Fibroblast of villous mesenchyme (primary cell): ENCODE measurements at regions not wholly inside any gene's neighbourhood (a gene's known extent, or its start where the extent isn't known, plus 50 kb on each side); places are given as distances from the start of the nearest gene placed in this dataset.

Experiments used
- DNase-seq: peaks from one replicate; pipeline ENCODE4 v3.0.0-alpha.2; 2010; ENCODE audit warnings: low read depth
- H3K4me3 ChIP-seq: 2 replicates; pipeline ENCODE4 v1.5.1; 2011; ENCODE audit warnings: low read depth, mild to moderate bottlenecking, low read length
- TF ChIP-seq, protein P1 (sequence below): IDR thresholded peaks from 2 replicates; pipeline ENCODE4 v1.5.1; 2012; ENCODE audit warnings: low read depth, mild to moderate bottlenecking, low read length; ENCODE audit not compliant: insufficient read depth

DNA sequence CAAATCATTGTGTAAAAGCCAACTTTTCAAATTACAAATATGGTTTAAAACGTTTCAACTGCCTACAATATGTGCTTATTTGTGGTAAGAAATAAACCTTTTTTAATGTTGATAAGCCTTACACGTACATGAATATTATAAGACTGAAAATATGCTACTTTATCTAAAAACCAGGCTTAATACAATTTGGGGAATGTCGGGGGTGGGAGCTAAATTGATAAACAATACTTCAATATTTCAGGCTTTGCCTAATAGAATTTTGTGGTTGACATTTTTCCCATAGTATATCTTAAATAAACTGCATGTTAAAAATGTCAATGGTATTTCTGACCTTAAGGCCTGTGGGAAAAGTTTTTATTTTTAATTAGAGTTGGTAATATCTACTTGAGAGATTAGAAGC, 69.8 kb upstream of the SLIT2 start:
- H3K4me3 ChIP-seq = no peak overlapping the region
- TF ChIP-seq, protein P1, sequence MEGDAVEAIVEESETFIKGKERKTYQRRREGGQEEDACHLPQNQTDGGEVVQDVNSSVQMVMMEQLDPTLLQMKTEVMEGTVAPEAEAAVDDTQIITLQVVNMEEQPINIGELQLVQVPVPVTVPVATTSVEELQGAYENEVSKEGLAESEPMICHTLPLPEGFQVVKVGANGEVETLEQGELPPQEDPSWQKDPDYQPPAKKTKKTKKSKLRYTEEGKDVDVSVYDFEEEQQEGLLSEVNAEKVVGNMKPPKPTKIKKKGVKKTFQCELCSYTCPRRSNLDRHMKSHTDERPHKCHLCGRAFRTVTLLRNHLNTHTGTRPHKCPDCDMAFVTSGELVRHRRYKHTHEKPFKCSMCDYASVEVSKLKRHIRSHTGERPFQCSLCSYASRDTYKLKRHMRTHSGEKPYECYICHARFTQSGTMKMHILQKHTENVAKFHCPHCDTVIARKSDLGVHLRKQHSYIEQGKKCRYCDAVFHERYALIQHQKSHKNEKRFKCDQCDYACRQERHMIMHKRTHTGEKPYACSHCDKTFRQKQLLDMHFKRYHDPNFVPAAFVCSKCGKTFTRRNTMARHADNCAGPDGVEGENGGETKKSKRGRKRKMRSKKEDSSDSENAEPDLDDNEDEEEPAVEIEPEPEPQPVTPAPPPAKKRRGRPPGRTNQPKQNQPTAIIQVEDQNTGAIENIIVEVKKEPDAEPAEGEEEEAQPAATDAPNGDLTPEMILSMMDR = no peak
- DNase-seq = no peak

DNA sequence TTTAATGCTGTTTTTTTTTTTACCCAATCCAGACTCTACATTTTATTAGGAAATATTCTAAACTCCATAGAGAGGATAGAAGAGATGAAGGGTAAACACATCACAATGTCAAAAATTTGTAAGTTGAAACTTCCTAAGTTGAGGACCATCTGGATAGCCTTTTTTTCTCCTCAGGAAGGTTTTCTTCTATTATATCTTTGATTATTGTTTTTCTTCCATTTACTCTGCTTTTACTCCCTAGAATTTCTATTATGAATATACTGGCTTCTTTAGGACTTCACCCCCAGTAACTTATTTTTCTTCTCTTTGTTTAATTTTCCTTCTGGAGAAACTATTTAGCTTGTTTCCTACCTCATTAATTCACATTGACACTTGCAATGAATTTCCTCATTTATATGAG, 71.2 kb upstream of the SLIT2 start:
- DNase-seq = no peak
- H3K4me3 ChIP-seq = no peak overlapping the region
- TF ChIP-seq, protein P1 = no peak

DNA sequence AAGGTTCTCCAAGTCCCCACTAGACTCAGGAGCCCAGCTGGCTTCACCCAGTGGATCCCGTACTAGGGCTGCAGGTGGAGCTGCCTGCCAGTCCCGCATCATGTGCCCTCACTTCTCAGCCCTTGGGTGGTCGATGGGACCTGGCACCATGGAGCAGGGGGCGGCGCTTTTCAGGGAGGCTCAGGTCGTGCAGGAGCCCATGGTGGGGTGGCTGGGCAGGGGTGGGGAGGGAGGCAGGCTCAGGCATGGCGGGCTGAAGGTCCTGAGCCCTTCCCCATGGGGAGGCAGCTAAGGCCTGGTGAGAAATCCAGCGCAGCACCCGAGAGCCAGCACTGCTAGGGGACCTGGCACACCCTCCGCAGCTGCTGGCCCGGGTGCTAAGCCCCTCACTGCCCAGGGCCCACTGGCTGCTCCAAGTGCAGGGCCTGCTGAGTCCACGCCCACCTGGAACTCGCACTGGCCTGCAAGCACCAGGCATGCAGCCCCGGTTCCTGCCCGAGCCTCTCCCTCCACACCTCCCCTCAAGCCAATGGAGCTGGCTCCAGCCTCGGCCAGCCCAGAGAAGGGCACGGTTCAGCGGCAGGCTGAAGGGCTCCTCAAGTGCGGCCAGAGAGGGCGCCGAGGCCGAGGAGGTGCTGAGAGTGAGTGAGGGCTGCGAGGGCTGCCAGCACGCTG, 72.7 kb upstream of the SLIT2 start:
- no peak overlapping the region for H3K4me3 ChIP-seq
- TF ChIP-seq, protein P1 = no peak
- DNase-seq = no peak

DNA sequence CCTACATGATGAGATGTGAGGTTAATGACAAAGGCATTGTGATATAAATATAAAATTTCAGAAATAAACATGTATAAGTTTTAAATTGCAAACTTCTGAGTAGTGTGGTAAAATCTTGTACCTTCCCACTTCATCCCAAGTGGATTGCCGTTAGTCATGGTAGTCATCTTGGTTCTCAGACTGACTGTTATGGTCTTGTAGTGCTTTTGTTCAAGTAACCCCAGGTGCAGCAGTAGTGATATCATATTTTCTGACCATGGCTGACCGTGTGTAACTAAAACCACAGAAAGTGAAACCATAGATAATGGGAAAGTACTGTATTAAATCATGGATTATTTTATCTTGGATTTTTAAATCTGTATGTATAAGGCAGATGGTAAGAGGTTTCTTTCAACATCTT, 74.8 kb upstream of the SLIT2 start:
- TF ChIP-seq, protein P1 = no peak
- no peak overlapping the region for H3K4me3 ChIP-seq
- no peak for DNase-seq

DNA sequence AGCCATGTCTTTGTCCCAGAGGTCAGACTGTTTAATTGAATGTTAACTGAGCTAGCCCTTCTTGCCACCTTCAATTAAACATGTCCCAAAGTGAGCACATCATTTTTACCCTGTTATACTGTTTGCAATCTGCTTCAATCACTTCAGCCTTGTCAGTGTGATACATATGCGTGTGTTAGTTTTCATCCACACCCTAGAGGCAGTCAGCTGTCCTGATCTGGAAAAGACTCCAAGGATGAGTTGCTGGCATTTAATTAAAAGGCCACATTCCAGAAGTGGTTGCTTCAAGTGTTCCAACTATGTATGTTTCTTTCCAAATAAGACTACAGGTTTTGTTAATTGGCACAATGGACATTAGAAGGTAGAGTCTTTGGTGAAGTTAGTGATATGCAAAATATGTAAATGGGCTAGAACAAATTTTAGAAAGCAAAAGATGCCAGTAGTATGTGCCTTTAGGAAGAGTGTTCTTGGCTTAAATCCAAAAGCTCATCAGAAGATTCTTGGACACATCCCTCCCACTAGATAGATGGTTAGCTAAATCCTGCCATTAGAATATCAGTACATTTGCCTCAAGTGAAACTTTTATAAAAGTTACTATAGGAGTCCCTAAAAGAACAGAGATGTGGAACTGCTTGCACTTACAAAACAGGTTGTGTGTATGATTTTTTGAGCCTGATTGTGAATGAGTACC, 79.5 kb upstream of the SLIT2 start:
- TF ChIP-seq, protein P1 = no peak
- H3K4me3 ChIP-seq = no peak overlapping the region
- DNase-seq = no peak

DNA sequence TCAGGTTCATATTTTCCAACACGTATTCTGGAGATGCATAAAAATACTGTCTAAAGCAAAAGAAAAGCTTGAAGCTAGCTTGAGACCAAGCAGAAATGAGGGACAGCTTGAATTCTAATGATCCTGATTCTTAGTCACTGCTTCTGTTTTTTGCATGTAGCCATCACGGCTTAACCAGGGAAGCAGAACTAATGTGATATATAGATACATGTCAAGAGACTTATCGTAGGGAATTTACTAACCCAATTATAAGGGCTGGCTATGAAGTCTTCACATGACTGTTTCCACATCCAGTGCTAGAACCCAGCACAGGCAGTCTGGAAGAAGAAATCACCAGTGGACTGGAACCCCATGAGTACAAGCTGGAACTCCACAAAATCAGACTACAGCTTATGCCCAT, 85.2 kb upstream of the SLIT2 start:
- H3K4me3 ChIP-seq = no peak overlapping the region
- TF ChIP-seq, protein P1 = no peak
- DNase-seq = no peak
